Stimulated activated memory B cell treated with anti-CD40 and anti-IgM and Interleukin-4, amounts not matched to agents 10 μg/mL and 1 μg/mL and 100 μg/mL, for 72 hours (primary cell): ENCODE measurements at regions not wholly inside any gene's neighbourhood (a gene's known extent, or its start where the extent isn't known, plus 50 kb on each side); places are given as distances from the start of the nearest gene placed in this dataset.
"Not testable (repeated sequence)": the region's sequence is repeated elsewhere in the genome, so short reads cannot be mapped to it uniquely, and the experiment has no call there.

Experiments
- ATAC-seq: fragments of 150-1000 bp; cut with Tn5 transposase; 2 replicates; pipeline ENCODE4 v1.10.0; 2021
- H3K27ac Mint-ChIP-seq: one replicate; pipeline ENCODE4 v1.8.0; 2022; ENCODE audit warnings: mild to moderate bottlenecking, mixed read lengths
- H3K27me3 Mint-ChIP-seq: one replicate; pipeline ENCODE4 v1.8.0; 2022; ENCODE audit warnings: mixed read lengths
- H3K36me3 Mint-ChIP-seq: one replicate; pipeline ENCODE4 v1.8.0; 2022; ENCODE audit warnings: mixed read lengths
- H3K4me1 Mint-ChIP-seq: one replicate; pipeline ENCODE4 v1.8.0; 2022; ENCODE audit warnings: mixed read lengths
- H3K4me3 Mint-ChIP-seq: one replicate; pipeline ENCODE4 v1.8.0; 2022; ENCODE audit warnings: mild to moderate bottlenecking, moderate library complexity, mixed read lengths
- H3K9me3 Mint-ChIP-seq: one replicate; pipeline ENCODE4 v1.8.0; 2022; ENCODE audit warnings: mixed read lengths

GRCh38 chr16:16937576-16937975 is 533.2 kb downstream of the XYLT1 start:
- no peaks in the 10 kb centered on the region for H3K36me3 Mint-ChIP-seq
- no peaks in the 10 kb centered on the region for H3K9me3 Mint-ChIP-seq
- no peaks in the 10 kb centered on the region for H3K4me1 Mint-ChIP-seq
- no peak overlapping the region for H3K4me3 Mint-ChIP-seq
- H3K27me3 Mint-ChIP-seq: no peaks in the 10 kb centered on the region
- H3K27ac Mint-ChIP-seq: no peak overlapping the region
- ATAC-seq: no peak

DNA sequence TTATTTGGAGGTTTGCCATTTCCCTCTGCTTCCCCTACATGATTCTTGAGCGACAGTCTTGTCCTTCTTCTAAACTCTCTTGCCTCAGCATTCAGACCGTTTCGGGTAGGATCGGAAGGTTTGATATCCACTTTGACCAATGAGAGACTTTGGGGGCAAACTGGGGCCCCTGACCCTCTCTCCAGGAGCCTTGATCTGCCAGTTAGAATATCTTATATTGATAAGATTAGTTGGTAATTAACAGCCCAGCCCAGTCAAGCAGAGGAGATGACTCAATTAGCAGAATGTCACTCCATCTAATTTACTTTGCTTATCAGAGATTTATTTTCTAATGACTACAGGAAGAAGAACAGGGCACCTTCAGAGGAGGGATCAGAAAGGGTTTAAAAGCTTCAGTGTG is 532.8 kb downstream of the XYLT1 start:
- Mint-ChIP-seq H3K9me3 (no peaks in the 10 kb centered on the region), H3K36me3 (no peaks in the 10 kb centered on the region), H3K27ac (no peak overlapping the region), H3K27me3 (no peaks in the 10 kb centered on the region), H3K4me1 (no peaks in the 10 kb centered on the region), H3K4me3 (no peak overlapping the region)
- no peak for ATAC-seq

GRCh38 chr16:16938980-16939379 is 531.8 kb downstream of the XYLT1 start:
- H3K27ac Mint-ChIP-seq: no peak overlapping the region
- no peak for ATAC-seq
- no peaks in the 10 kb centered on the region for H3K9me3 Mint-ChIP-seq
- peaks cover 6% of the 10 kb centered on the region for H3K4me1 Mint-ChIP-seq
- no peaks in the 10 kb centered on the region for H3K36me3 Mint-ChIP-seq
- no peak overlapping the region for H3K4me3 Mint-ChIP-seq
- H3K27me3 Mint-ChIP-seq: peaks cover 8% of the 10 kb centered on the region

- Mint-ChIP-seq H3K4me1 (peaks cover 14% of the 10 kb centered on the region), H3K27ac (no peak overlapping the region), H3K36me3 (no peaks in the 10 kb centered on the region), H3K9me3 (no peaks in the 10 kb centered on the region), H3K4me3 (no peak overlapping the region), H3K27me3 (peaks cover 8% of the 10 kb centered on the region)
- ATAC-seq: no peak
Observed at GRCh38 chr16:16940351-16940750, 530.4 kb downstream of the XYLT1 start.

DNA sequence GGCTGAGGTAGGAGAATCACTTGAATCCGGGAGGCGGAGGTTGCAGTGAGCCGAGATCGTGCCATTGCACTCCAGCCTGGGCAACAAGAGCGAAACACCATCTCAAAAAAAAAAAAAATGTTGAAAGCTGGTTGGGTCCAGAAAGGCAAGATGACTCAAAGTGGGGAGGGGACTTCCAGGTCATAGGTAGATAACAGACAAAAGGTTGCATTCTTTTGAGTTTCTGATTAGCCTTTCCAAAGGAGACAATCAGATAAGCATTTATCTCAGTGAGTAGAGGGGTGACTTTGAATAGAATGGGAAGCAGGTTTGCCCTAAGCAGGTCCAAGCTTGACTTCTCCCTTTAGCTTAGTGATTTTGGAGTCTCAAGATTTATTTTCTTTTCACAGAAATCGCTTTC is 527.9 kb downstream of the XYLT1 start:
- not testable (repeated sequence) for H3K27ac Mint-ChIP-seq, H3K9me3 Mint-ChIP-seq, ATAC-seq, H3K4me3 Mint-ChIP-seq, H3K36me3 Mint-ChIP-seq, H3K27me3 Mint-ChIP-seq
- H3K4me1 Mint-ChIP-seq: peaks cover 14% of the 10 kb centered on the region

GRCh38 chr16:16945207-16945606 is 525.6 kb downstream of the XYLT1 start:
- Mint-ChIP-seq H3K27ac (no peak overlapping the region), H3K4me3 (no peak overlapping the region), H3K4me1 (peaks cover 14% of the 10 kb centered on the region), H3K9me3 (peaks cover 9% of the 10 kb centered on the region), H3K36me3 (peaks cover 12% of the 10 kb centered on the region), H3K27me3 (peaks cover 19% of the 10 kb centered on the region)
- ATAC-seq: peak; percentile 82

- Mint-ChIP-seq H3K27me3 (peaks cover 10% of the 10 kb centered on the region), H3K9me3 (no peaks in the 10 kb centered on the region), H3K4me1 (no peaks in the 10 kb centered on the region), H3K4me3 (no peak overlapping the region), H3K36me3 (no peaks in the 10 kb centered on the region), H3K27ac (no peak overlapping the region)
- ATAC-seq: no peak
Observed at GRCh38 chr16:16956376-16956775, 514.4 kb downstream of the XYLT1 start.

DNA sequence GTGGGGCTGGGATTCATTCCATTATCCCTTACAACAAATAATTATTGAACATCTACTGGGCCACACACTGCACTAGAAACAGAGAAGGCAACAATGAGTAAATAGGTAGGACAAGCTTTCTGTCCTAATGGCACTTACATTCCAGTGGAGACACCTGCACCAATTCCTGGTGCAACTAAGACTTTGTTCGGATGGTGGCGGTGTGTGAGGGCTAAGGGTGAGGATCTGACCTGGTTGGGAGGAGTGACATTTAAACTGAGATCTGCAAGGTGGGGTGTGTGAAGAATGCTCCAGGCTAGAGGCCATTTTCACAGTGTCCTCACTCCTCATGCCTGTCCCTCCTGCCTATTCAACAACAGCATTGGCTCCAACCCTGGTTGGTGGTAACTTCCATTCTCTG is 510.0 kb downstream of the XYLT1 start:
- Mint-ChIP-seq H3K27me3 (peaks cover 17% of the 10 kb centered on the region), H3K4me1 (no peaks in the 10 kb centered on the region), H3K27ac (no peak overlapping the region), H3K36me3 (no peaks in the 10 kb centered on the region), H3K9me3 (peaks cover 4% of the 10 kb centered on the region), H3K4me3 (no peak overlapping the region)
- no peak for ATAC-seq

GRCh38 chr16:16966439-16966838 is 504.3 kb downstream of the XYLT1 start:
- H3K4me1 Mint-ChIP-seq: no peaks in the 10 kb centered on the region
- H3K27me3 Mint-ChIP-seq: peaks cover 19% of the 10 kb centered on the region
- peaks cover 4% of the 10 kb centered on the region for H3K9me3 Mint-ChIP-seq
- H3K27ac Mint-ChIP-seq: no peak overlapping the region
- no peak for ATAC-seq
- no peaks in the 10 kb centered on the region for H3K36me3 Mint-ChIP-seq
- no peak overlapping the region for H3K4me3 Mint-ChIP-seq

GRCh38 chr16:16971042-16971441 is 499.7 kb downstream of the XYLT1 start:
- no peak for ATAC-seq
- H3K27ac Mint-ChIP-seq: no peak overlapping the region
- H3K4me3 Mint-ChIP-seq: no peak overlapping the region
- no peaks in the 10 kb centered on the region for H3K36me3 Mint-ChIP-seq
- no peaks in the 10 kb centered on the region for H3K9me3 Mint-ChIP-seq
- H3K4me1 Mint-ChIP-seq: no peaks in the 10 kb centered on the region
- peaks cover 11% of the 10 kb centered on the region for H3K27me3 Mint-ChIP-seq

GRCh38 chr16:16972831-16973230 is 497.9 kb downstream of the XYLT1 start:
- no peak overlapping the region for H3K27ac Mint-ChIP-seq
- H3K4me3 Mint-ChIP-seq: no peak overlapping the region
- H3K4me1 Mint-ChIP-seq: peaks cover 1% of the 10 kb centered on the region
- H3K36me3 Mint-ChIP-seq: no peaks in the 10 kb centered on the region
- H3K9me3 Mint-ChIP-seq: no peaks in the 10 kb centered on the region
- peaks cover 7% of the 10 kb centered on the region for H3K27me3 Mint-ChIP-seq
- no peak for ATAC-seq

GRCh38 chr16:16973707-16974591 is 496.8 kb downstream of the XYLT1 start:
- peaks cover 8% of the 10 kb centered on the region for H3K4me1 Mint-ChIP-seq
- no peak overlapping the region for H3K4me3 Mint-ChIP-seq
- H3K27ac Mint-ChIP-seq: no peak overlapping the region
- ATAC-seq: no peak
- peaks cover 2% of the 10 kb centered on the region for H3K9me3 Mint-ChIP-seq
- peaks cover 7% of the 10 kb centered on the region for H3K27me3 Mint-ChIP-seq
- H3K36me3 Mint-ChIP-seq: no peaks in the 10 kb centered on the region

DNA sequence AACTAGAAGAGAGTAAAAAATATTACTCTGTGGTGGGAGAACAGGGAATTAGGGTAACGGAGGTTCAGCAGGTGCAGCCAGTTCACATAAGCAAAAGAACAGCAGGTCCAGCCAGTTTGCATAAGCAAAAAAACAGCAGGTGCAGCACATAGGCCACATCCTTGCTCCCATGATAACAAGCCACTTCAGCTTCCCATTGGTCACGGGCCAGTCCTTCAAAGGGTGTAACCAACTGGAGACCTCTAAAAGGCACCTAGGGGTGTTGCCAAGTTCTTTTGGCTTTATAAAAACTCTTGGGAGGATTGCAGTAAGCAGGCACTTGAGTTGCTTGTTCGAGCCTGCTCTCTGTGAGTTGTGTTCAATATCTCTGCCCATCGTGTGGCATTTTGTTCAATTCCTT is 488.1 kb downstream of the XYLT1 start:
- H3K36me3 Mint-ChIP-seq: no peaks in the 10 kb centered on the region
- no peak overlapping the region for H3K4me3 Mint-ChIP-seq
- peaks cover 25% of the 10 kb centered on the region for H3K4me1 Mint-ChIP-seq
- H3K27ac Mint-ChIP-seq: no peak overlapping the region
- no peaks in the 10 kb centered on the region for H3K27me3 Mint-ChIP-seq
- H3K9me3 Mint-ChIP-seq: peaks cover 8% of the 10 kb centered on the region
- ATAC-seq: no peak

DNA sequence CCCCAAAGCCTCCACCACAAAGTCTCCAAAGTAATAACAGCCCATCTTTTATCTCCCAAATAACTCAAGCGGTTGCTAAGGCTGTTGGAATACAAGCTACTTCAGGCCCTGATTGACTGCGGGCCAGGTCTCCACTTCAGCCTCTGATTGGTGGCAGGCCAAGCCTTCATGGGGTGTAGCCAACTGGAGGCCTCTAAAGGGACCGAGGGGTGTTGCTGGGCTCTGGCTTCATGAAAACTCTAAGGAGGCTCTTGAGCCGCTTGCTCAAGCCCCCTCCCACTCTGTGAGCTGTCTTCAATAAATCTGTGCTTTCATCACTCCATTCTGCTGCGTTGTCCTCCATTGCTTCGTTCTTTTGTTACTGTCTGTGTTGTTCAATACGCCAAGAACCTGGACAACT is 487.2 kb downstream of the XYLT1 start:
- Mint-ChIP-seq H3K9me3 (peaks cover 6% of the 10 kb centered on the region), H3K27me3 (no peaks in the 10 kb centered on the region), H3K36me3 (no peaks in the 10 kb centered on the region), H3K4me1 (peaks cover 21% of the 10 kb centered on the region), H3K4me3 (no peak overlapping the region), H3K27ac (no peak overlapping the region)
- ATAC-seq: no peak

- not testable (repeated sequence) for H3K36me3 Mint-ChIP-seq, H3K4me3 Mint-ChIP-seq, H3K9me3 Mint-ChIP-seq, ATAC-seq, H3K27ac Mint-ChIP-seq, H3K27me3 Mint-ChIP-seq
- peaks cover 26% of the 10 kb centered on the region for H3K4me1 Mint-ChIP-seq
Observed at GRCh38 chr16:16984091-16984490, 486.7 kb downstream of the XYLT1 start.

- ATAC-seq: no peak
- Mint-ChIP-seq H3K4me1 (peaks cover 25% of the 10 kb centered on the region), H3K4me3 (no peak overlapping the region), H3K9me3 (peaks cover 6% of the 10 kb centered on the region), H3K36me3 (no peaks in the 10 kb centered on the region), H3K27ac (no peak overlapping the region), H3K27me3 (no peaks in the 10 kb centered on the region)
Observed at GRCh38 chr16:16985707-16986106, 485.1 kb downstream of the XYLT1 start.
